ENCODE measurements at regions not wholly inside any gene's neighbourhood (a gene's known extent, or its start where the extent isn't known, plus 50 kb on each side); places are given as distances from the start of the nearest gene placed in this dataset.

DNA sequence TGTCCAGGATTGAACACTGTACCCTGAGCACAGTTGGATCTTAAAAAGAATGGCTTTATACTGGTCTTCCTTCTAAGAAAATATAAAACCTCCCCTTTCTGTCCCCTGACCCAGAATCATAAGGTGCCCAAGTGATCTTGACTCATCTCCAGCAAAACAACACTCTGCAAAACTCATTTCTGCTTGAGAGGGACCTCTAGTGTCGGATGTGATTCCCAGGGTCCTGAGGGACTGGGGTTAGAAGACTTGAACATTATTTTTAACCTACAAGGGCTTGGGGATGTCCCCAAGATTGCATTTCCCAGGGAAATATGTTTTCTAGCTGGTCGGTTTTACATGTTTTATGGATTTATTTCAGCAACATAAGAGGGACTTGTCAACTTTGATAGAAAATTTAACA is 1318.5 kb upstream of the CELF4 start:
- no peaks in the 10 kb centered on the region for H3F3A ChIP-seq (ENCODE audit: insufficient read depth)
- no peak overlapping the region for H3K4me3 ChIP-seq (ENCODE audit: insufficient read depth, low read length, poor library complexity, severe bottlenecking)
- H3K27me3 ChIP-seq (ENCODE audit: low read length) = no peaks in the 10 kb centered on the region
- TF ChIP-seq, protein P1, sequence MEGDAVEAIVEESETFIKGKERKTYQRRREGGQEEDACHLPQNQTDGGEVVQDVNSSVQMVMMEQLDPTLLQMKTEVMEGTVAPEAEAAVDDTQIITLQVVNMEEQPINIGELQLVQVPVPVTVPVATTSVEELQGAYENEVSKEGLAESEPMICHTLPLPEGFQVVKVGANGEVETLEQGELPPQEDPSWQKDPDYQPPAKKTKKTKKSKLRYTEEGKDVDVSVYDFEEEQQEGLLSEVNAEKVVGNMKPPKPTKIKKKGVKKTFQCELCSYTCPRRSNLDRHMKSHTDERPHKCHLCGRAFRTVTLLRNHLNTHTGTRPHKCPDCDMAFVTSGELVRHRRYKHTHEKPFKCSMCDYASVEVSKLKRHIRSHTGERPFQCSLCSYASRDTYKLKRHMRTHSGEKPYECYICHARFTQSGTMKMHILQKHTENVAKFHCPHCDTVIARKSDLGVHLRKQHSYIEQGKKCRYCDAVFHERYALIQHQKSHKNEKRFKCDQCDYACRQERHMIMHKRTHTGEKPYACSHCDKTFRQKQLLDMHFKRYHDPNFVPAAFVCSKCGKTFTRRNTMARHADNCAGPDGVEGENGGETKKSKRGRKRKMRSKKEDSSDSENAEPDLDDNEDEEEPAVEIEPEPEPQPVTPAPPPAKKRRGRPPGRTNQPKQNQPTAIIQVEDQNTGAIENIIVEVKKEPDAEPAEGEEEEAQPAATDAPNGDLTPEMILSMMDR (IDR thresholded peaks at IDR 0.05; ENCODE audit: insufficient read depth, low read length, poor library complexity, severe bottlenecking) = no peak
- TF ChIP-seq EZH2phosphoT487 (conservative IDR thresholded peaks at IDR 0.05; ENCODE audit: low read length) = no peak
- H3K9me3 ChIP-seq (ENCODE audit: insufficient read depth, low read length) = no peaks in the 10 kb centered on the region
- no peak overlapping the region for H3K4me2 ChIP-seq (ENCODE audit: low read depth, low read length, poor library complexity, severe bottlenecking)
- H3K9me2 ChIP-seq (replicated peaks; ENCODE audit: insufficient read depth, low read length) = no peaks in the 10 kb centered on the region
- no peak overlapping the region for H3K9ac ChIP-seq (ENCODE audit: low read length)
- no peaks in the 10 kb centered on the region for H3K79me2 ChIP-seq (ENCODE audit: insufficient read depth, low read length)
- no peaks in the 10 kb centered on the region for H3K36me3 ChIP-seq (ENCODE audit: low read length)
- no peak overlapping the region for H2AFZ ChIP-seq (ENCODE audit: low read depth, low read length, severe bottlenecking)
- no peak overlapping the region for H3K27ac ChIP-seq (ENCODE audit: low read depth, low read length)
- no peaks in the 10 kb centered on the region for H4K20me1 ChIP-seq (ENCODE audit: low read depth, low read length)

DNA sequence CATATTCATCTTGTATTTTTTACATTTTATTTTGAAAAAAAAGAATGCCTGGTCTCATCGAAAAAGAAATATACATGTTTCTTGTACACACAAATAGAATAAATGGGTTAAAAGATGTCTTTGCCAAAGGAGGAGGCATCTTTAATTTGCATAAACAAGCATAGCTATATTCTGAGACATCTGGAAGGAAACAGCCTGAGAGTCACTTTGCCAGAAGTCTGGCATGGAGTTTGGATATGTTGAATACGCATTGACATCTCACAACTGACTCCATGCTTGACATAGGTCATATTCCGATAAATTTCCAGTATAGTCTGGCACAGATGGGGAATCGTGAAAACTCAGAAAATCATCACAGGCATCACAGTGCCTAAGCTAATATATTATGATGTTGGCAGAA is 1317.5 kb upstream of the CELF4 start:
- Histone ChIP-seq H3F3A (ENCODE audit: insufficient read depth) (no peaks in the 10 kb centered on the region), H3K27ac (ENCODE audit: low read depth, low read length) (no peak overlapping the region), H3K36me3 (ENCODE audit: low read length) (no peaks in the 10 kb centered on the region), H3K4me2 (ENCODE audit: low read depth, low read length, poor library complexity, severe bottlenecking) (no peak overlapping the region), H3K4me3 (ENCODE audit: insufficient read depth, low read length, poor library complexity, severe bottlenecking) (no peak overlapping the region), H3K9me3 (ENCODE audit: insufficient read depth, low read length) (no peaks in the 10 kb centered on the region), H2AFZ (ENCODE audit: low read depth, low read length, severe bottlenecking) (no peak overlapping the region), H3K27me3 (ENCODE audit: low read length) (no peaks in the 10 kb centered on the region), H3K79me2 (ENCODE audit: insufficient read depth, low read length) (no peaks in the 10 kb centered on the region), H3K9me2 (replicated peaks; ENCODE audit: insufficient read depth, low read length) (no peaks in the 10 kb centered on the region), H4K20me1 (ENCODE audit: low read depth, low read length) (no peaks in the 10 kb centered on the region), H3K9ac (ENCODE audit: low read length) (no peak overlapping the region)
- TF ChIP-seq, protein P1 (IDR thresholded peaks at IDR 0.05; ENCODE audit: insufficient read depth, low read length, poor library complexity, severe bottlenecking) = no peak
- TF ChIP-seq EZH2phosphoT487 (conservative IDR thresholded peaks at IDR 0.05; ENCODE audit: low read length) = no peak

GRCh38 chr18:38879871-38880270 is 1314.3 kb upstream of the CELF4 start:
- Histone ChIP-seq H3K9me2 (replicated peaks; ENCODE audit: insufficient read depth, low read length) (no peaks in the 10 kb centered on the region), H3K9ac (ENCODE audit: low read length) (no peak overlapping the region), H3K36me3 (ENCODE audit: low read length) (no peaks in the 10 kb centered on the region), H3K79me2 (ENCODE audit: insufficient read depth, low read length) (no peaks in the 10 kb centered on the region), H3K4me3 (ENCODE audit: insufficient read depth, low read length, poor library complexity, severe bottlenecking) (no peak overlapping the region), H3K27me3 (ENCODE audit: low read length) (no peaks in the 10 kb centered on the region), H2AFZ (ENCODE audit: low read depth, low read length, severe bottlenecking) (no peak overlapping the region), H3K4me2 (ENCODE audit: low read depth, low read length, poor library complexity, severe bottlenecking) (no peak overlapping the region), H3K27ac (ENCODE audit: low read depth, low read length) (no peak overlapping the region), H3F3A (ENCODE audit: insufficient read depth) (no peaks in the 10 kb centered on the region), H3K9me3 (ENCODE audit: insufficient read depth, low read length) (no peaks in the 10 kb centered on the region), H4K20me1 (ENCODE audit: low read depth, low read length) (no peaks in the 10 kb centered on the region)
- no peak for TF ChIP-seq EZH2phosphoT487 (conservative IDR thresholded peaks at IDR 0.05; ENCODE audit: low read length)
- TF ChIP-seq, protein P1 (IDR thresholded peaks at IDR 0.05; ENCODE audit: insufficient read depth, low read length, poor library complexity, severe bottlenecking) = no peak

All from SU-DHL-6 (cell line).